CD8-positive, alpha-beta memory T cell (primary cell): ENCODE measurements at regions not wholly inside any gene's neighbourhood (a gene's known extent, or its start where the extent isn't known, plus 50 kb on each side); places are given as distances from the start of the nearest gene placed in this dataset.
"Not testable (repeated sequence)": the region's sequence is repeated elsewhere in the genome, so short reads cannot be mapped to it uniquely, and the experiment has no call there.

Source experiments
- CTCF ChIA-PET: fragments of 350-600 bp; sonication (Branson Sonifier 250); formaldehyde crosslinking; loops from one replicate; lab custom pipeline; 2021; ENCODE audit warnings: antibody characterized with exemption; lab: Charles Lee
- POLR2A ChIA-PET: fragments of 350-600 bp; sonication (Branson Sonifier 250); formaldehyde crosslinking; loops from one replicate; lab custom pipeline; 2021; ENCODE audit warnings: antibody characterized with exemption; lab: Charles Lee
- DNase-seq, 5 donors: peaks; one replicate each; pipeline versions ENCODE4 v3.0.0 to v3.0.0-alpha.2; 2020 to 2022; ENCODE audit warnings: mixed read lengths in 1 of 5
- H3K27ac ChIP-seq: one replicate; pipeline ENCODE4 v1.7.0; 2013; ENCODE audit warnings: low read depth, mild to moderate bottlenecking, low read length, moderate library complexity
- H3K27me3 ChIP-seq: 2 replicates; pipeline ENCODE4 v1.7.0; 2013; ENCODE audit warnings: low read length, mild to moderate bottlenecking; ENCODE audit not compliant: insufficient read depth, poor library complexity, severe bottlenecking
- H3K36me3 ChIP-seq: 2 replicates; pipeline ENCODE4 v1.7.0; 2013; ENCODE audit warnings: mild to moderate bottlenecking, low read length, moderate library complexity; ENCODE audit not compliant: insufficient read depth
- H3K4me1 ChIP-seq: 2 replicates; pipeline ENCODE4 v1.7.0; 2013; ENCODE audit warnings: mild to moderate bottlenecking, low read length, moderate library complexity; ENCODE audit not compliant: insufficient read depth
- H3K4me3 ChIP-seq: 2 replicates; pipeline ENCODE4 v1.7.0; 2013; ENCODE audit warnings: mild to moderate bottlenecking, low read length
- H3K9me3 ChIP-seq: 2 replicates; pipeline ENCODE4 v1.7.0; 2013; ENCODE audit warnings: mild to moderate bottlenecking, low read length
- H3K27ac Mint-ChIP-seq, 8 donors: one replicate each; pipeline ENCODE4 v1.8.0; 2020 to 2021; ENCODE audit warnings: mixed read lengths in 8 of 8, mild to moderate bottlenecking in 6 of 8, inconsistent platforms in 3 of 8, moderate library complexity in 3 of 8
- H3K27me3 Mint-ChIP-seq, 2 donors: one replicate each; pipeline ENCODE4 v1.8.0; 2020 to 2021; ENCODE audit warnings: mixed read lengths in 2 of 2, mild to moderate bottlenecking in 1 of 2, moderate library complexity in 1 of 2
- H3K36me3 Mint-ChIP-seq, 3 donors: one replicate each; pipeline ENCODE4 v1.8.0; 2020 to 2021; ENCODE audit warnings: mixed read lengths in 3 of 3, inconsistent platforms in 1 of 3, mild to moderate bottlenecking in 1 of 3
- H3K4me1 Mint-ChIP-seq, 3 donors: one replicate each; pipeline ENCODE4 v1.8.0; 2020 to 2021; ENCODE audit warnings: mixed read lengths in 3 of 3, inconsistent platforms in 1 of 3, mild to moderate bottlenecking in 1 of 3
- H3K4me3 Mint-ChIP-seq, 7 donors: one replicate each; pipeline ENCODE4 v1.8.0; 2020 to 2021; ENCODE audit warnings: mixed read lengths in 7 of 7, mild to moderate bottlenecking in 6 of 7, moderate library complexity in 4 of 7, inconsistent platforms in 2 of 7
- H3K9me3 Mint-ChIP-seq, 5 donors: one replicate each; pipeline ENCODE4 v1.8.0; 2020 to 2022; ENCODE audit warnings: mixed read lengths in 5 of 5, mild to moderate bottlenecking in 3 of 5, moderate library complexity in 2 of 5, inconsistent platforms in 1 of 5

DNA sequence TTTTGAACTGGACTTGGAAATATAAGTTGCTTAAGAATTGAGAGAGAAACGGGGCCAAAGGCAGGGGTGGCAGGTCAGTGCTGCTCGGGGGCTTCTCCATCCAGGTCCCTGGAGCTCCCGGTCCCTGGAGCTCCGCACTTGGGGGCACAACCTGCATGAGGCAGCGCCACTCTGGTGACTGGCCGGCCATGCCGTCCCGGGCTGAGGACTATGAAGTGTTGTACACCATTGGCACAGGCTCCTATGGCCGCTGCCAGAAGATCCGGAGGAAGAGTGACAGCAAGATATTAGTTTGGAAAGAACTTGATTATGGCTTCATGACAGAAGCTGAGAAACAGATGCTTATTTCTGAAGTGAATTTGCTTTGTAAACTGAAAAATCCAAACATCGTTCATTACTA is 76.9 kb upstream of the POTEG start:
- H3K4me3 Mint-ChIP-seq, H3K36me3 ChIP-seq, H3K9me3 ChIP-seq, H3K9me3 Mint-ChIP-seq, DNase-seq, POLR2A ChIA-PET, CTCF ChIA-PET, H3K4me3 ChIP-seq, H3K27ac Mint-ChIP-seq, H3K4me1 ChIP-seq, H3K27ac ChIP-seq, H3K4me1 Mint-ChIP-seq, H3K36me3 Mint-ChIP-seq, H3K27me3 ChIP-seq, H3K27me3 Mint-ChIP-seq: not testable (repeated sequence)

DNA sequence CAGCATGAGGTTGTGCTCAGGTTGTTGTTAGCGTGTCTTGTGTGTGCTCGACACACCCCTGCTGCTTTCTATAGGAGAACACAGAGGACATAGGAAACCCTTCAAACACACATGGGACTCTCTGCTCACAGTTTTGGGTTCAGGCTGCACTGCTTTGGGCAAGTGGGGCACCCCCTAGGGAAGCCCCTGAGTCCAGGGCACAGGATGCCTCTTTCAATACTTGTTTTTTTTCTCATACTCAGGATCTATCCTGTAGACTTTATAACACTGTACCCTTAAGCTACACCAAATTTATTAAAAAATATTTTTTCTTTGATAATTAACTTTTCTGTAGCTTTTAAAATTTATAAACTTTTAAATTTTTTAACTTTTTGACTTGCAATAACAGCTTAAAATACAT is 55.3 kb upstream of the POTEG start:
- H3K36me3 Mint-ChIP-seq, POLR2A ChIA-PET, H3K4me3 Mint-ChIP-seq, H3K27me3 Mint-ChIP-seq, H3K36me3 ChIP-seq, H3K4me1 Mint-ChIP-seq, CTCF ChIA-PET, DNase-seq, H3K9me3 Mint-ChIP-seq, H3K27ac Mint-ChIP-seq, H3K4me3 ChIP-seq, H3K4me1 ChIP-seq, H3K9me3 ChIP-seq, H3K27ac ChIP-seq, H3K27me3 ChIP-seq: not testable (repeated sequence)

DNA sequence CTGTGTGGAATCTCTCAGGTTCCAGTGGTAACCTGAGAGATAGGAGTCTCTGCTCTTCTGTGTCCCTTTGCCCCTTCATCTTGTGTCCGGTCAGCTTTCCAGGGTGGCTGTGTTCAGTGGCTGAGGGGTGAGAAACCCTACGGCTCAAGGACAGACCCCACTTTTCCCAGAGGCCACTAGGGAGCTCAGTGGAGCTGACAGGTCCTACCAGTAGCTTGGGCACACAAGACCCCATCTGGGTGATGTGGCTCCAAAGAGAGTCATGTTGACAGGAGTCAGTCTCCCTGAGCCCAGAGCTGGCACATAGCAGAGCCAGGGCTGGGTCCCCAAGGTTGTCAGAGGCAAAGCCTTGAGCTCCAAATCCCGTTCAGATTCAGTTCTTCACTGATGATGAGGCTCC is 54.3 kb upstream of the POTEG start:
- H3K9me3 Mint-ChIP-seq, H3K27ac Mint-ChIP-seq, DNase-seq, H3K9me3 ChIP-seq, H3K36me3 Mint-ChIP-seq, H3K4me1 Mint-ChIP-seq, H3K4me3 Mint-ChIP-seq, H3K27me3 Mint-ChIP-seq, CTCF ChIA-PET, H3K4me1 ChIP-seq, H3K27ac ChIP-seq, H3K4me3 ChIP-seq, POLR2A ChIA-PET, H3K36me3 ChIP-seq, H3K27me3 ChIP-seq: not testable (repeated sequence)

DNA sequence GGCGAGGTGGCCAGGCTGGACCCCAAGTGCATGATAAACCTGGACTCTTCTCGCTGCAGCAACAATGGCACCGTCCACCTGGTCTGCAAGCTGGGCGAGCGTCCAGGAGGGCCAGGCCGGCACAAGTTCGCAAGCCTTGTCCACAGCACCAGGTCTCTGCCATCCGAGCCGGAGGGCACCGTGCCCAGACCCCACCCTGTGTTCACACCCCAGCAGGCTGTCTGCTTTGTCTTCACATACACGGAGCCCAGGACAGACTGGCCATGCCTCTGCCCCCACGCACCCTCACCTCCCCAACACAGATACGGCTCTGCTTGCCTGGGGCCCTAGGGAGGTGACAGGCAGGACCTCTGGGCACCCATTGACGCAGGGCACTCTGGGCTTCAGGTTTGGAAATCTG is 53.5 kb upstream of the POTEG start:
- DNase-seq, H3K4me3 ChIP-seq, H3K36me3 Mint-ChIP-seq, H3K27me3 ChIP-seq, H3K4me1 Mint-ChIP-seq, CTCF ChIA-PET, H3K27ac Mint-ChIP-seq, H3K4me3 Mint-ChIP-seq, H3K27me3 Mint-ChIP-seq, H3K9me3 ChIP-seq, POLR2A ChIA-PET, H3K27ac ChIP-seq, H3K9me3 Mint-ChIP-seq, H3K36me3 ChIP-seq, H3K4me1 ChIP-seq: not testable (repeated sequence)

DNA sequence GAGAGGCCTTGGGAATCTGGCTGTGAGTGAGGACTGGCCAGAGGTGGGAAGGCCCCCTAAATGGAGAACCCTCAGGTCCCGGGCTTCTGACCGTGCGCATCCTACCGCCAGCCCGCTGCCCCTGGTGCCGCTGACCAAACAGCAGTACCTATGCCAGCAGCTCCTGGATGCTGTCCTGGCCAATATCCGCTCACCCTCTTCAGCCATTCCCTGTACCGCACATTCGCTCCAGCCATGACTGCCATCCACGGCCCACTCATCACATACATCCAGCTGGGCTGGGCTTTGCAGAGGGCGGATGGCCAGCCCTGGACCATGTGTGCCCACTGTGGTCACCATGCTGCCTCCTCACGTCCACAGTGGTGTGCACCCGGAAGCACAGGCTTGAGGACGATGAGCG is 53.1 kb upstream of the POTEG start:
- H3K27me3 ChIP-seq, H3K9me3 Mint-ChIP-seq, H3K4me3 ChIP-seq, H3K36me3 ChIP-seq, H3K27me3 Mint-ChIP-seq, CTCF ChIA-PET, H3K4me3 Mint-ChIP-seq, H3K36me3 Mint-ChIP-seq, H3K4me1 Mint-ChIP-seq, H3K9me3 ChIP-seq, H3K27ac ChIP-seq, H3K27ac Mint-ChIP-seq, H3K4me1 ChIP-seq, POLR2A ChIA-PET: not testable (repeated sequence)
- peak in 1 of 5 donors; percentile 30 for DNase-seq

DNA sequence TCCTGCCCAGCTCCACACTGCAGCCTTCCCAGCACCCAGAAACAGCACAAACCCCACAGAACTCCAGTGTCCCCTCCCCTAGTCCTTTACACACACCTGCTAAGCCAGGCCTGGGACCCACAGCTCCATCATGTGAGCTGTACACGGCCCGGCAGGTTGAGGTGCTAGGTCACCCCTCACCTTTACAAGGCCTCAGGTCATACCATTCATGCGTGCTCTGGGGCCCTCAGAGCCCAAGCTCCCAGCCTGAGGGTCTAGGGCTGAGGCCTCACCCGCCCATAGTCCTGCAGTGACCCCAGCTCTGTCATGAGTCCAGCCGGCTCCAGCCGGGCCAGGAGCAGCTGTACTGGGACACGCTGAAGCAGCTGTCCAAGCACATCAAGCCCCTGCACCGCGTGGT is 51.2 kb upstream of the POTEG start:
- H3K27ac Mint-ChIP-seq, H3K27ac ChIP-seq, CTCF ChIA-PET, H3K27me3 ChIP-seq, H3K4me3 Mint-ChIP-seq, H3K4me1 ChIP-seq, H3K27me3 Mint-ChIP-seq, H3K9me3 Mint-ChIP-seq, H3K9me3 ChIP-seq, H3K36me3 ChIP-seq, H3K36me3 Mint-ChIP-seq, H3K4me1 Mint-ChIP-seq, H3K4me3 ChIP-seq, POLR2A ChIA-PET: not testable (repeated sequence)
- DNase-seq = peak in 1 of 5 donors; percentile 33
